ENCODE measurements at regions not wholly inside any gene's neighbourhood (a gene's known extent, or its start where the extent isn't known, plus 50 kb on each side); places are given as distances from the start of the nearest gene placed in this dataset.

- TF ChIP-seq CTCF (conservative IDR thresholded peaks at IDR 0.05; ENCODE audit: low read length) (no peak), EZH2phosphoT487 (IDR thresholded peaks at IDR 0.05; ENCODE audit: borderline replicate concordance) (no peak)
Measured at GRCh38 chr10:47158116-47159071, 141.6 kb upstream of the GDF10 start.

Measured in Loucy (cell line).